Stimulated activated CD8-positive, alpha-beta memory T cell treated with anti-CD3 and anti-CD28 coated beads, Interleukin-2, amount 100 ng/mL, for 1 hour (primary cell): ENCODE measurements at regions not wholly inside any gene's neighbourhood (a gene's known extent, or its start where the extent isn't known, plus 50 kb on each side); places are given as distances from the start of the nearest gene placed in this dataset.
A peak's percentile ranks its signal among the peaks of the same experiment; 100 is the strongest.
"Not testable (repeated sequence)": the region's sequence is repeated elsewhere in the genome, so short reads cannot be mapped to it uniquely, and the experiment has no call there.

Experiments
- DNase-seq, 2 donors: peaks; one replicate each; pipeline ENCODE4 v3.0.0-alpha.2; 2020; ENCODE audit warnings: low read depth in 2 of 2

- not testable (repeated sequence) for DNase-seq
These were observed 64.0 kb upstream of the PLEKHM1 start for GRCh38 chr17:45554479-45554878.

- DNase-seq = not testable (repeated sequence)
These were observed 68.3 kb upstream of the PLEKHM1 start for GRCh38 chr17:45558821-45559220.

DNA sequence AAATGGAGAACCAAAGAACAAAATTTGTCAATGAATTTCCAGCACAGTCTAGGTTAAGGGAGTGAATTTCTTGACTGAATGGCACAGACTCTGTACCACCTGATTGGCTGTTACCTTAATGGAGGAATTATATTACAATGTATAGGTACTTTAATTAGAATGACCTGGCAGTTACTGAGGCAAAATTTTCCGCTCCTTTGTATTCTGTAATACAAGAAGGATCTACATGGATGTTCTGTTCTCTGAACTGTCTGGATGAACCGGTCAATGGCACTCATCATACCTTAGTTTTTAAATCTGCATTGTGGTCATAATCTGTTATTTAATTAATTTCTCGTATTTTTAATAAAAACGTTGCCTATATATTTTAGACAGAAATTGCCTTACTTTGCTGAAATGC, 72.3 kb upstream of the PLEKHM1 start:
- DNase-seq = not testable (repeated sequence)

DNA sequence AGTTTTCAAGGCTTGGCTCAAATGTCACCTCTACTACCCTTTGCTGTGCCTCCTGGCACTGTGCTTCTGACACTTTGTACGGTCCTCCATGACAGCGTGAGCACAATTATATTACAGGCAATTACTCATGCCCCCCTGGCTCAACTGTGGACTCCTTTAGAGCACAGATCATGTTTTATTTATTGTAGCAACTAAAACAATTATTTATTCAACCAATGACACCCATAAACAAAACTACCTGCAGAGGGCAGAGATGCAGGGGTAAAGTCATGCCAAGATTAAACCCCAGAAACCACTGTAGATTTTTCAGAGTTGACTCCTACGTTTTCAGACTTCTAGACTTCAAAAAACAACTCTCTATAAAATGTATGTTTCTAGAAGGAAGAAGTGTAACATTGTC, 72.8 kb upstream of the PLEKHM1 start:
- DNase-seq = not testable (repeated sequence)

- DNase-seq = not testable (repeated sequence)
These were observed 77.8 kb upstream of the PLEKHM1 start for GRCh38 chr17:45568275-45568674.

GRCh38 chr17:45573326-45573725, 82.8 kb upstream of the PLEKHM1 start:
- DNase-seq = not testable (repeated sequence)

DNA sequence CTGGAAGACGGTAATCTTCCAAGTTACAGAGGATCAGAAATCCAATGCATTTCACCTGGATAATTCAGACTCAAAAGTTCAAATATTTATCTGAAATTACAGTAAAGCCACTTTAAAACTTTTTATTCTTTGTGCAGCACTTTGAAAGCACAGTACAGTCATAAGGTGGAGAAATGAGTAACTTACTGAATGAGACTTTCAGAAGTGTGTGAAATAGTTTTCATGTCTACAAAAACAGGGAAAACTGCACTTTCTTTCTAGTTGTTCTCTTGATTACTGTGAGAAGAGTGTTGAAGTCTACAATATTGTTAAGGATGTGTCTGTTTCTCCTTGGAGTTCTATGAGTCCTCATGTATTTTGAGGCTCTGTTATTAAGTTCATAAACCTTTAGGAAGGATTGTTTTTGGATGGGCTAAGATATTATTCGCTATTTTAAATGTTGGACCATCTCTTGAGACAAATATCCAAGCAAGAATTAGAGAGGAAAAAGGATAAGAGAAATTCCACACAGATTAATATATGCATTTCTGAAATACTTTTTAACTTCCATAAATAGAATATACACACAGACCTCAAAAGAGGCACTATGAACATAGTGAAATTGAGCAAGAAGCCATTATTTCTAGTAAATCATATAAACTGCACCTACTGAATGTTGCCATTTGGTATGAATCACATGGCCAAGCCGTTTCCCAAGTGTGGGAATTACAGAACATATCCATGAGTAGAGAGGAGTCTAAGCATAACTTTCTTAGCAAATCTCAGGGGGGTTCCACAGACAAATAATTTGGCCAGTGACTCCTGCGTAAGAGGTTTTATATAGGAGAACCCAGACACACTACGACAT, 83.6 kb upstream of the PLEKHM1 start:
- no peak for DNase-seq

DNA sequence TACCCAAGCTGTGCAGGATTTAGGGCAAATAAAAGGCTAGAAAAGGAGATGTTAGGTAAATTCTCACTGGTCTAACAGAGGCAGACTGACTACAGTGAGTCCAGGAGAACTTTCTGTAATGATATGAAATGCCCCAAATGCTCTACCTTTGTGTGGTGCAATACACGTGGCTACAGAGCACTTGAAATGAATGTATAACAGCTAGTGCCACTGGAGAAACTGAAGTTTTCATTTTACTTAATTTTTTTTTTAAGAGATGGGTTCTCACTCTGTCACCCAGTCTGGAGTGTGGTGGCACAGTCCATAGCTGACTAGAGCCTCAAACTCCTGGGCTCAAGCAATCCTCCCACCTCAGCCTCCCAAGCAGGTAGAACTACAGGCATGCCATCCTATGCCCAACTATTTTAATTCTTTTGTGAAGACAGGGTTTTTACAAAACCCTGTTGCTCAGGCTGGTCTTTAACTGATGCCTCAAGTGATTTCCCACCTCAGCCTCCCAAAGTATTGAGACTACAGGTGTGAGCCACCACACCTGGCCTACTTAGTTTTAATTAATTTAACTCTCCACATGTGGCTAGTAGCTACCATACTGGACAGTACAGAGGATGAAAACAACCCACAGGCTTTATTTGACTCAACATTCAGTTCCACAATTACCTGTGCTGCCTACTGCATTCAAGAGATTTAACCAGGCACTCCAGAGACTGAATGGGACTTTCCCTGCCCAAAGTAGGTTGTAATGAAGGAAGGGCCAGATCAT, 84.8 kb upstream of the PLEKHM1 start:
- no peak for DNase-seq

DNA sequence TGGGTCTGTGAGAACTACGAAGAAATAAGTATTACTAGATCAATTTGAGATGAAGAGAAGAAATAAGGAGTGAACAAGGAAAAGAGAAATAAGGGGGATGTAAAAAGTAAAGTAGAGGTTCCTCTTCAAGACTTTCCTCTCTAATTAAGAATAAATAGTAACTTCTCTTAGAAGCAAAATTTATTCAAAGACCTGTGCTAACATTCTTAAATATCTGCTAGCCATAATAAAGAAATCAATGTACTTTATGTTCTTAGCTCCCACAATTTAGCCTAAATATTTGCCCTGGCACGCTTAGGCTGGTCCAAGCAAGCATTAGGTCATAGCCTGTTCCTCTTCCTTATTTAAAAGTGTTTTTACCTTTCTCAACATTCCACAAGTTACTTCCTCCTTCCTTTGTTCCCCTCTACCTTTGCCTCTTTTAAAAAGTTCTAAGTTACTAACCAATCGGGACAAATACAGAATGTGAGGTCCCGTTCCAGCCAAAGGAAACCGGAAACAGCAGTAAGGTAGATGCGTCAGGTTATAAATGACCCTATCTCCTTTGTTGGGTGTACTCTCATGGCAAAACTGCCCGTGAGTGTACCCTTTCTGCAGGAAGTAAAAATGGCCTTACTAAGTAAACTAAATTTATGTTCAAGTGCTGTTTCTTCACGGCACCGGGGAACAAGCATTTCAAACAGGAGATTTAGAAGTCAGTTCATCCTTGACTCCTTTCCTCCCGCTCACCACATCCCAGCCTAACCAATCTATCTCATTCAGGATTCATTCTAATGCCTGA, 86.2 kb upstream of the PLEKHM1 start:
- not testable (repeated sequence) for DNase-seq

- DNase-seq = no peak
These were observed 87.2 kb upstream of the PLEKHM1 start for GRCh38 chr17:45577571-45578279.

GRCh38 chr17:45578516-45579455, 88.3 kb upstream of the PLEKHM1 start:
- no peak for DNase-seq

DNA sequence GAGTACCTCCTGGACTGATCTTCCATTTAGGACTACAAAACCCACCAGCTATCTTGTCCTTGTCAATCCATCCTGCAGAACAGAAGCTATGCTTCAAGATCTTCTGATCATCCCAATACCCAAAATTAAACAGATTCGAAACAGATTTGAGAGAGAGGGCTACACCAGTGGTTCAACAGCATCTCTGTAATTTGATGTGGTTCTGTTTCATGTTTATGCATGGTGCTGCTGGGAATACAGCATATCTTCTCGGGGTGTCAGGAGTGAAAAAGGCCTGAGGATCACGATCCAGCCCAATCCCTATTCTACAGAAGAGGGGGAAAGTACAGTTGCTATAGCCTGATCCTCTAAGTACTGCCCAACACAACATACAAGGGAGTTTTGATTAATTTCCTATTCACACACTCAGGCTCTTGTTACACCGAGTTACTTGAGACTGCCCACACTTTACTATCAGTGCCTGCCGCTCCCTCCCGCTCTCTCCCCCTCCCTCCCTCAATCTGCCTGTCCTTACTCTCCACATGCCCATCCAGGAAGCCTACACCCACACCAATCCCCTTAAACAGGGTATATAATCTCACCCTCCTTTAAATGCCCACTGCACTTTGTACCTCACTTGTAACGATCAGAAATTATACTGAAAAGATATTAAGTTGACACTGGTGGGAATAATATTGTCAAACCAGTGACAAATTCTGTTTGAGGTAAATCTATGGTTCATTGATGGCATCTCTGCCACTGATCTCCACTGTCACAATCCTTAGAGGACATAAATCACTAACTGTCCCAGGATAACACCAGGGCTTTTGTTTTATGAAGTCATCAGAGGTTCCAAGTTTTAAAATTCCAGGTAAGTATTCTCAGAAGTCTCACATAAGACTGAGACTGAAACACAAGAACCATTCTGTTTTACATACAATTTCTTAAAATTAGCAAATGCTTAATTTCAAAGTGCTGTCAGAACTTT, 89.3 kb upstream of the PLEKHM1 start:
- no peak for DNase-seq

GRCh38 chr17:45580924-45581323, 90.4 kb upstream of the PLEKHM1 start:
- DNase-seq = no peak

DNA sequence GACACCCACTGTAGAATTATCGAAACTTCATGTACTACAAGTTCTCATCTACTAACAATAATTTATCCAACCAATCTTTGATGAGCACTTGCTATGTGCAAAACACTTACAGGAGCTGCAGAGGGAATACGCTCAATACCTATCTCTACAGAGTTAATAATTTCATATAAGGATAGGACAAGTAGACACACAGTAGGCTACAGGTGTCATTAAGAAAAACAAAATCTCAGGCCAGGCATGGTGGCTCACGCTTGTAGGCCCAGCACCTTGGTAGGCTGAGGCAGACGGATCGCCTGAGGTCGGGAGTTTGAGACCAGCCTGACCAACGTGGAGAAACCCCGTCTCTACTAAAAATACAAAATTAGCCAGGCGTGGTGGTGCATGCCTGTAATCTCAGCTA, 91.3 kb upstream of the PLEKHM1 start:
- DNase-seq = no peak

DNA sequence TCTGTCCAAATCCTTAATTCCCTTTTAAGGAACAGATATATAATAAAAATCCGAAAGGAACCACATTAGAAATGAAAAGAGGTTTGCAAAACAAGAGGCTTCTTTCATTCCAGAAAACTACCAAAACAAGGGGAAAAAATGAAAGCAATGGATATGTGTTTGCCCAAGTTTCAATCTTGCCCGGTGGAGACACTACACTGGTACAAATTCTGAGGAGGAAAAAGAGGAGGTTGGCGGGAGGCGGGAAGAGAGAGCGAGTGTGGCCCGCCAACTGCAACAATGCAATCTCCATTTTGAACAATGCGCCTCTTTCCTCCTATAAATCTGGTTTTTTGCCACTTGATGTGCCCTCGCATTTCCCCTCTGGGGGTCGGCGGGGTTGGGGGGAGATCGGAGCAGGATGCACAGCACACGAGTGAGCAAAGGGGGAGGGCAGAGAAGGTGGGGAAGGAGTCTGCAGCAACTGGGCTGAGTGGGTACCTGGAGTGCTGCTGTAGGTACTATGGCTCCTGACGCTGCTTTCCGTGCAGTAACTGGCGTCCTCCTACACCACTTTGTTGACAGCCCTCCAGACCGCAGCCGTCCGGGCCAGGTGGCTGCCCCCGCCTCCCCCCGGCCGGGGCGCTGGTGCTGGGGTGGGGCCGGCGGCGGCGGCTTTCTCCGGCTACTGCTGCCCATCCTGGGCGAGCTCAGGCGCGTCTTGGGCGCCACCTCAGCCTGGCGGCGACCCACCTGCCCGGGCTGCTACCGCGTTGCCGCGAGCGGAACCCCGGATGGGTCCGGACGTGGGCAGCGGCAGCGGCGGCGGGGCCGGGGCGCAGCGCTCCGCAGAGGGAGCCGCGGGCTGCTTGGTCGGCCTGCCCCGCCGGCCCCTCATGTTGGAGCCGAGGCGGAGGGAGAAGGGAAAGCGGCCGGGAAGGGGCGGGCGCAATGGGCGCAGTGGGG, 93.8 kb upstream of the PLEKHM1 start:
- DNase-seq = peak; percentile 47 to 53

- DNase-seq = peak; percentile 73 to 81
These were observed 94.7 kb upstream of the PLEKHM1 start for GRCh38 chr17:45585037-45585733.
